Sigmoid colon (tissue), 4 donors: ENCODE measurements at regions not wholly inside any gene's neighbourhood (a gene's known extent, or its start where the extent isn't known, plus 50 kb on each side); places are given as distances from the start of the nearest gene placed in this dataset.

Experiments
- EP300 ChIP-seq, 4 donors: sonication (generic); formaldehyde crosslinking; IDR thresholded peaks; one replicate each; pipeline ENCODE4 v1.6.1; 2017; ENCODE audit warnings: antibody characterized with exemption in 4 of 4
- POLR2A ChIP-seq, 2 donors: fragments of 450-650 bp; IDR thresholded peaks; one replicate each; pipeline ENCODE4 v1.6.1; 2016; ENCODE audit warnings: antibody characterized with exemption in 2 of 2, mild to moderate bottlenecking in 2 of 2, moderate library complexity in 2 of 2
- POLR2AphosphoS5 ChIP-seq, 4 donors: sonication (generic); formaldehyde crosslinking; IDR thresholded peaks; one replicate each; pipeline ENCODE4 v1.6.1; 2017; ENCODE audit warnings: antibody characterized with exemption in 4 of 4
- TF ChIP-seq, protein P1 (sequence below), 4 experiments: fragments of 450-650 bp in 3 of 4; fragments of 200-600 bp in 1 of 4; IDR thresholded peaks; one replicate each; pipeline ENCODE4 v1.5.1; 2016 to 2019; ENCODE audit warnings: antibody characterized with exemption in 4 of 4, mild to moderate bottlenecking in 3 of 4, moderate library complexity in 2 of 4

DNA sequence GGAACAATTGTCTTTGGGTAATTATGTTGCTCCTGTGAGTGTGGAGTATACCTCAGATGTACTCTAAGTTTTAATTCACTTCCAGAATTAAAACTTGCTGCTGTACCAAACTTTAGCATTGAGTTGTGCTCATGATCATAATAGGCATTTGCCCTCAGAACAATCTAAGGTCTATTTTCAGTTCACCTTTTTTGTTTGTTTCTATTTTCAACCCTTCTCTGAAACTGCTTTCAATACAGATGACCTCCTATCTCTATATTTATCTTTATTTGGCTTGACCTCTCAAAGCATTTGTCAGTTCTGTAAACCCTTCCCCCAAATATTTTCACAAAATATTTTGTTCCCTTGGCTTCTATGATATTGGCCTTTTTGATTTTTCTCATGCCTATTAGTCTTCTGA lies 873.0 kb downstream of the OLFM4 start:
- TF ChIP-seq, protein P1, sequence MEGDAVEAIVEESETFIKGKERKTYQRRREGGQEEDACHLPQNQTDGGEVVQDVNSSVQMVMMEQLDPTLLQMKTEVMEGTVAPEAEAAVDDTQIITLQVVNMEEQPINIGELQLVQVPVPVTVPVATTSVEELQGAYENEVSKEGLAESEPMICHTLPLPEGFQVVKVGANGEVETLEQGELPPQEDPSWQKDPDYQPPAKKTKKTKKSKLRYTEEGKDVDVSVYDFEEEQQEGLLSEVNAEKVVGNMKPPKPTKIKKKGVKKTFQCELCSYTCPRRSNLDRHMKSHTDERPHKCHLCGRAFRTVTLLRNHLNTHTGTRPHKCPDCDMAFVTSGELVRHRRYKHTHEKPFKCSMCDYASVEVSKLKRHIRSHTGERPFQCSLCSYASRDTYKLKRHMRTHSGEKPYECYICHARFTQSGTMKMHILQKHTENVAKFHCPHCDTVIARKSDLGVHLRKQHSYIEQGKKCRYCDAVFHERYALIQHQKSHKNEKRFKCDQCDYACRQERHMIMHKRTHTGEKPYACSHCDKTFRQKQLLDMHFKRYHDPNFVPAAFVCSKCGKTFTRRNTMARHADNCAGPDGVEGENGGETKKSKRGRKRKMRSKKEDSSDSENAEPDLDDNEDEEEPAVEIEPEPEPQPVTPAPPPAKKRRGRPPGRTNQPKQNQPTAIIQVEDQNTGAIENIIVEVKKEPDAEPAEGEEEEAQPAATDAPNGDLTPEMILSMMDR (IDR thresholded peaks at IDR 0.05), result no peak
- TF ChIP-seq EP300 (IDR thresholded peaks at IDR 0.05) (no peak), POLR2A (IDR thresholded peaks at IDR 0.05) (no peak), POLR2AphosphoS5 (IDR thresholded peaks at IDR 0.05) (no peak)
